Lower leg skin (tissue), 3 donors: ENCODE measurements at regions not wholly inside any gene's neighbourhood (a gene's known extent, or its start where the extent isn't known, plus 50 kb on each side); places are given as distances from the start of the nearest gene placed in this dataset.

Experiments
- POLR2A ChIP-seq, 2 donors: fragments of 450-650 bp; IDR thresholded peaks; one replicate each; pipeline ENCODE4 v1.6.1; 2016 to 2017; ENCODE audit warnings: antibody characterized with exemption in 2 of 2, mild to moderate bottlenecking in 1 of 2, moderate library complexity in 1 of 2
- TF ChIP-seq, protein P1 (sequence below), 3 donors: fragments of 450-650 bp; IDR thresholded peaks; one replicate each; pipeline ENCODE4 v1.5.1; 2016; ENCODE audit warnings: antibody characterized with exemption in 3 of 3, mild to moderate bottlenecking in 3 of 3, moderate library complexity in 2 of 3

DNA sequence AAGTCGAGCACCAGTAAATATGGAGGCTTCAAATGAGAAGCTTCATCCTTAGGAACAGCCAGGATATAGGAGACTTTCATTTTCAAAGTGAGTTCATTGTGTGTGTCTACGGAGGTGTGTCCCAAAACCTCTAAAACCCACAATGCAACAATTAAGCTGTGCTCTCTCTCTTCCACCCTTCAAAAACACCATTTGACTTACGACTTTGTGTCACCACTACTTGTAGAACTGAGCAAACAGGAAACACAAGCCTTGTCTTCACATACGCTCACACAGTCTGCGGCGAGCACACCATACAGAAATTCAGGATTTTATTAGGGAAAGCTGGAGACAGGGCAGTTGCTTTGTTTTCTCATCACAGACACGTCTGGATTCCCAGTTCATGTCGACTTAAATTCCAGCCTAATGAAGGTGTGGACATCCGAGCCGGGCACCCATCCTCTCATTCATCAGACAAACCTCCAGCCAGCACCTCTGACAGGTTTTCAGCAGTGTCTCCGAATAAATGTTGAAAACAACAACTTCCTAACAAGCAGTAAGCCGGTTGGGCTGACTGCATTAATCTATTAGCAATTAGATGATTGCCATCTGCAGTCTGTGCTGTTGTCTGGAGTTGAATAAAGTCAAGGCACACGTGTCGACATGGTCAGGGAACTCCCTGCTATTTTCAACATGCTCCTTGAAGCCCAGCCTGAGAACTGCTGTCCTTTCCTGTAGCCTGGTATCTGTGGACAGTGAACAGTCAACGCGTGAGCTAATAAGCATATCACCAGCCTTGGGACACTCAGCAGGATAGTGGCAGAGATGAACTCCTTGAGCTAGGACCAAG, 1411.1 kb downstream of the BRD1 start:
- TF ChIP-seq, protein P1, sequence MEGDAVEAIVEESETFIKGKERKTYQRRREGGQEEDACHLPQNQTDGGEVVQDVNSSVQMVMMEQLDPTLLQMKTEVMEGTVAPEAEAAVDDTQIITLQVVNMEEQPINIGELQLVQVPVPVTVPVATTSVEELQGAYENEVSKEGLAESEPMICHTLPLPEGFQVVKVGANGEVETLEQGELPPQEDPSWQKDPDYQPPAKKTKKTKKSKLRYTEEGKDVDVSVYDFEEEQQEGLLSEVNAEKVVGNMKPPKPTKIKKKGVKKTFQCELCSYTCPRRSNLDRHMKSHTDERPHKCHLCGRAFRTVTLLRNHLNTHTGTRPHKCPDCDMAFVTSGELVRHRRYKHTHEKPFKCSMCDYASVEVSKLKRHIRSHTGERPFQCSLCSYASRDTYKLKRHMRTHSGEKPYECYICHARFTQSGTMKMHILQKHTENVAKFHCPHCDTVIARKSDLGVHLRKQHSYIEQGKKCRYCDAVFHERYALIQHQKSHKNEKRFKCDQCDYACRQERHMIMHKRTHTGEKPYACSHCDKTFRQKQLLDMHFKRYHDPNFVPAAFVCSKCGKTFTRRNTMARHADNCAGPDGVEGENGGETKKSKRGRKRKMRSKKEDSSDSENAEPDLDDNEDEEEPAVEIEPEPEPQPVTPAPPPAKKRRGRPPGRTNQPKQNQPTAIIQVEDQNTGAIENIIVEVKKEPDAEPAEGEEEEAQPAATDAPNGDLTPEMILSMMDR (IDR thresholded peaks at IDR 0.05): no peak
- TF ChIP-seq POLR2A (IDR thresholded peaks at IDR 0.05): no peak
